ENCODE measurements at regions not wholly inside any gene's neighbourhood (a gene's known extent, or its start where the extent isn't known, plus 50 kb on each side); places are given as distances from the start of the nearest gene placed in this dataset.

GRCh38 chr11:15816260-15816871 is 540.0 kb downstream of the SOX6 start:
- TF ChIP-seq, protein P1, sequence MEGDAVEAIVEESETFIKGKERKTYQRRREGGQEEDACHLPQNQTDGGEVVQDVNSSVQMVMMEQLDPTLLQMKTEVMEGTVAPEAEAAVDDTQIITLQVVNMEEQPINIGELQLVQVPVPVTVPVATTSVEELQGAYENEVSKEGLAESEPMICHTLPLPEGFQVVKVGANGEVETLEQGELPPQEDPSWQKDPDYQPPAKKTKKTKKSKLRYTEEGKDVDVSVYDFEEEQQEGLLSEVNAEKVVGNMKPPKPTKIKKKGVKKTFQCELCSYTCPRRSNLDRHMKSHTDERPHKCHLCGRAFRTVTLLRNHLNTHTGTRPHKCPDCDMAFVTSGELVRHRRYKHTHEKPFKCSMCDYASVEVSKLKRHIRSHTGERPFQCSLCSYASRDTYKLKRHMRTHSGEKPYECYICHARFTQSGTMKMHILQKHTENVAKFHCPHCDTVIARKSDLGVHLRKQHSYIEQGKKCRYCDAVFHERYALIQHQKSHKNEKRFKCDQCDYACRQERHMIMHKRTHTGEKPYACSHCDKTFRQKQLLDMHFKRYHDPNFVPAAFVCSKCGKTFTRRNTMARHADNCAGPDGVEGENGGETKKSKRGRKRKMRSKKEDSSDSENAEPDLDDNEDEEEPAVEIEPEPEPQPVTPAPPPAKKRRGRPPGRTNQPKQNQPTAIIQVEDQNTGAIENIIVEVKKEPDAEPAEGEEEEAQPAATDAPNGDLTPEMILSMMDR (IDR thresholded peaks at IDR 0.05): no peak
- TF ChIP-seq POLR2A (IDR thresholded peaks at IDR 0.05): no peak
